Pons (tissue), 1 donor: ENCODE measurements at regions not wholly inside any gene's neighbourhood (a gene's known extent, or its start where the extent isn't known, plus 50 kb on each side); places are given as distances from the start of the nearest gene placed in this dataset.
A peak's percentile ranks its signal among the peaks of the same experiment; 100 is the strongest.
"Not testable (repeated sequence)": the region's sequence is repeated elsewhere in the genome, so short reads cannot be mapped to it uniquely, and the experiment has no call there.

Experiments
- DNase-seq: peaks from one replicate; pipeline ENCODE4 v3.0.0-alpha.2; 2016; ENCODE audit warnings: low spot score

- DNase-seq: no peak
Observed at GRCh38 chr7:118802726-118803125, 578.2 kb downstream of the ANKRD7 start.

- no peak for DNase-seq
Observed at GRCh38 chr7:118826246-118826645, 601.7 kb downstream of the ANKRD7 start.

- DNase-seq: no peak
Observed at GRCh38 chr7:118836933-118837332, 612.4 kb downstream of the ANKRD7 start.

GRCh38 chr7:118839515-118839914 is 615.0 kb downstream of the ANKRD7 start:
- no peak for DNase-seq

- no peak for DNase-seq
Observed at GRCh38 chr7:118843456-118843855, 619.0 kb downstream of the ANKRD7 start.

- DNase-seq: no peak
Observed at GRCh38 chr7:118844748-118845147, 620.2 kb downstream of the ANKRD7 start.

GRCh38 chr7:118845791-118846190 is 621.3 kb downstream of the ANKRD7 start:
- DNase-seq: no peak

- no peak for DNase-seq
Observed at GRCh38 chr7:118846977-118847376, 622.5 kb downstream of the ANKRD7 start.

GRCh38 chr7:118855290-118855689 is 630.8 kb downstream of the ANKRD7 start:
- DNase-seq: no peak

GRCh38 chr7:118858651-118859149 is 634.2 kb downstream of the ANKRD7 start:
- no peak for DNase-seq

GRCh38 chr7:118861581-118861980 is 637.1 kb downstream of the ANKRD7 start:
- no peak for DNase-seq

GRCh38 chr7:118862740-118863139 is 638.2 kb downstream of the ANKRD7 start:
- no peak for DNase-seq

GRCh38 chr7:118863966-118864365 is 639.5 kb downstream of the ANKRD7 start:
- no peak for DNase-seq

GRCh38 chr7:118867860-118868259 is 643.4 kb downstream of the ANKRD7 start:
- no peak for DNase-seq

- not testable (repeated sequence) for DNase-seq
Observed at GRCh38 chr7:118869141-118869540, 644.6 kb downstream of the ANKRD7 start.

GRCh38 chr7:118870187-118870586 is 645.7 kb downstream of the ANKRD7 start:
- DNase-seq: no peak

GRCh38 chr7:118872568-118872967 is 648.1 kb downstream of the ANKRD7 start:
- DNase-seq: no peak

GRCh38 chr7:118877187-118877586 is 652.7 kb downstream of the ANKRD7 start:
- no peak for DNase-seq

GRCh38 chr7:118878336-118878735 is 653.8 kb downstream of the ANKRD7 start:
- no peak for DNase-seq

- no peak for DNase-seq
Observed at GRCh38 chr7:118898284-118898683, 673.8 kb downstream of the ANKRD7 start.

GRCh38 chr7:118902600-118902999 is 678.1 kb downstream of the ANKRD7 start:
- DNase-seq: no peak

GRCh38 chr7:118907911-118908527 is 683.5 kb downstream of the ANKRD7 start:
- no peak for DNase-seq

- not testable (repeated sequence) for DNase-seq
Observed at GRCh38 chr7:118916120-118916519, 691.6 kb downstream of the ANKRD7 start.

- DNase-seq: peak; percentile 14
Observed at GRCh38 chr7:118918556-118918955, 694.1 kb downstream of the ANKRD7 start.
